OCI-LY7 (cell line): ENCODE measurements at regions not wholly inside any gene's neighbourhood (a gene's known extent, or its start where the extent isn't known, plus 50 kb on each side); places are given as distances from the start of the nearest gene placed in this dataset.

Source experiments
- CTCF ChIP-seq: fragments of 200-600 bp; sonication (generic); conservative IDR thresholded peaks from 2 replicates; pipeline ENCODE4 v1.5.1; 2014; ENCODE audit warnings: mild to moderate bottlenecking, antibody characterized with exemption, low read length, moderate library complexity, mixed read lengths
- EZH2phosphoT487 ChIP-seq: fragments of 200-600 bp; sonication (generic); IDR thresholded peaks from 2 replicates; pipeline ENCODE4 v1.6.1; 2018; ENCODE audit warnings: low read depth, borderline replicate concordance, mild to moderate bottlenecking, mixed run types, antibody characterized with exemption, low read length, moderate library complexity, mixed read lengths

DNA sequence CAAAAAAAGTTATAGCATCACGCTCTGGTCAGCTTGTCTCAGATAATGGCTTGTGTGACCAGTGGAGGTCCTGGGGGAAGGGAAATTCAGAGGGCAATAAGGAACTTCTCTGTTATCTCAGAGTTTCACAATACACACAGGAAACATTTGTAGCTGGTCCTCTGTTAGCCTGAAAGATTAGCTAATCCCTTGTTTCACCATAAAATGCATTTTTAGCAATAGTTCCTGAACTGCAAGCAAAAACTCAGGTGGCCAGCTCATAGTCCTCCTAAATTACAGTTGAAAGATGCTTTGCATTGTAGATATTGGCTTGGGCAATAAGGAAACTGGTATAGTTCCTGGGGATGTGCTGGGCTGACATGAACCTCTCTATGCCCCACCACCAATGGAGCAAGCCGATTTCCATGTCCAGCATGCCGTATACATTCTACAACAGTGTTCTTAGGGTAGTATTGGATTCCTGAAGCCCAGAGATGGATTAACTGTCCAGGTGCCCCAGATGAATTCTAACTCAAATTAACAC lies 141.5 kb upstream of the TBL1XR1 start:
- no peak for TF ChIP-seq CTCF
- TF ChIP-seq EZH2phosphoT487 = no peak
